Mesothelial cell of epicardium (in vitro differentiated cells): ENCODE measurements at regions not wholly inside any gene's neighbourhood (a gene's known extent, or its start where the extent isn't known, plus 50 kb on each side); places are given as distances from the start of the nearest gene placed in this dataset.

ENCODE experiments used
- DNase-seq, 2 experiments: peaks; one replicate each; pipeline ENCODE4 v3.0.0; 2021; ENCODE audit warnings: low spot score in 2 of 2; ENCODE audit not compliant: unreplicated experiment in 2 of 2
- H3K27ac Mint-ChIP-seq: 2 replicates; pipeline ENCODE4 v1.8.0; 2021; ENCODE audit warnings: mixed read lengths
- H3K27me3 Mint-ChIP-seq: 2 replicates; pipeline ENCODE4 v1.8.0; 2021; ENCODE audit warnings: low read depth, mixed read lengths
- H3K36me3 Mint-ChIP-seq: 2 replicates; pipeline ENCODE4 v1.8.0; 2021; ENCODE audit warnings: mixed read lengths
- H3K4me1 Mint-ChIP-seq: 2 replicates; pipeline ENCODE4 v1.8.0; 2021; ENCODE audit warnings: mixed read lengths
- H3K4me3 Mint-ChIP-seq: 2 replicates; pipeline ENCODE4 v1.8.0; 2021; ENCODE audit warnings: mild to moderate bottlenecking, moderate library complexity, mixed read lengths
- H3K9me3 Mint-ChIP-seq: 2 replicates; pipeline ENCODE4 v1.8.0; 2021; ENCODE audit warnings: mixed read lengths
- TF ChIP-seq, protein P1 (sequence below): fragments of 200-600 bp; sonication (generic); IDR thresholded peaks from one replicate; pipeline ENCODE4 v1.5.0; 2021; ENCODE audit warnings: antibody characterized with exemption; ENCODE audit not compliant: unreplicated experiment

- H3K4me3 Mint-ChIP-seq = no peak overlapping the region
- H3K36me3 Mint-ChIP-seq = no peaks in the 10 kb centered on the region
- TF ChIP-seq, protein P1, sequence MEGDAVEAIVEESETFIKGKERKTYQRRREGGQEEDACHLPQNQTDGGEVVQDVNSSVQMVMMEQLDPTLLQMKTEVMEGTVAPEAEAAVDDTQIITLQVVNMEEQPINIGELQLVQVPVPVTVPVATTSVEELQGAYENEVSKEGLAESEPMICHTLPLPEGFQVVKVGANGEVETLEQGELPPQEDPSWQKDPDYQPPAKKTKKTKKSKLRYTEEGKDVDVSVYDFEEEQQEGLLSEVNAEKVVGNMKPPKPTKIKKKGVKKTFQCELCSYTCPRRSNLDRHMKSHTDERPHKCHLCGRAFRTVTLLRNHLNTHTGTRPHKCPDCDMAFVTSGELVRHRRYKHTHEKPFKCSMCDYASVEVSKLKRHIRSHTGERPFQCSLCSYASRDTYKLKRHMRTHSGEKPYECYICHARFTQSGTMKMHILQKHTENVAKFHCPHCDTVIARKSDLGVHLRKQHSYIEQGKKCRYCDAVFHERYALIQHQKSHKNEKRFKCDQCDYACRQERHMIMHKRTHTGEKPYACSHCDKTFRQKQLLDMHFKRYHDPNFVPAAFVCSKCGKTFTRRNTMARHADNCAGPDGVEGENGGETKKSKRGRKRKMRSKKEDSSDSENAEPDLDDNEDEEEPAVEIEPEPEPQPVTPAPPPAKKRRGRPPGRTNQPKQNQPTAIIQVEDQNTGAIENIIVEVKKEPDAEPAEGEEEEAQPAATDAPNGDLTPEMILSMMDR = no peak
- H3K9me3 Mint-ChIP-seq = no peaks in the 10 kb centered on the region
- H3K27me3 Mint-ChIP-seq = peaks cover 64% of the 10 kb centered on the region
- H3K4me1 Mint-ChIP-seq = no peaks in the 10 kb centered on the region
- no peak for DNase-seq
- H3K27ac Mint-ChIP-seq = no peak overlapping the region
These were observed 414.9 kb downstream of the GLRX3 start for GRCh38 chr10:130550952-130551674.

GRCh38 chr10:130551676-130552075 lies 415.5 kb downstream of the GLRX3 start:
- Mint-ChIP-seq H3K27ac (no peak overlapping the region), H3K27me3 (peaks cover 63% of the 10 kb centered on the region), H3K4me3 (no peak overlapping the region), H3K4me1 (no peaks in the 10 kb centered on the region), H3K36me3 (no peaks in the 10 kb centered on the region), H3K9me3 (no peaks in the 10 kb centered on the region)
- no peak for DNase-seq
- TF ChIP-seq, protein P1 = no peak

- TF ChIP-seq, protein P1 = no peak
- H3K4me3 Mint-ChIP-seq = no peak overlapping the region
- no peaks in the 10 kb centered on the region for H3K4me1 Mint-ChIP-seq
- H3K9me3 Mint-ChIP-seq = no peaks in the 10 kb centered on the region
- no peak overlapping the region for H3K27ac Mint-ChIP-seq
- H3K36me3 Mint-ChIP-seq = no peaks in the 10 kb centered on the region
- H3K27me3 Mint-ChIP-seq = peaks cover 48% of the 10 kb centered on the region
- no peak for DNase-seq
These were observed 417.6 kb downstream of the GLRX3 start for GRCh38 chr10:130553826-130554225.

GRCh38 chr10:130554701-130555410 lies 418.7 kb downstream of the GLRX3 start:
- H3K4me1 Mint-ChIP-seq = no peaks in the 10 kb centered on the region
- TF ChIP-seq, protein P1 = no peak
- no peaks in the 10 kb centered on the region for H3K9me3 Mint-ChIP-seq
- no peak overlapping the region for H3K27ac Mint-ChIP-seq
- H3K4me3 Mint-ChIP-seq = no peak overlapping the region
- DNase-seq = no peak
- H3K36me3 Mint-ChIP-seq = no peaks in the 10 kb centered on the region
- peaks cover 40% of the 10 kb centered on the region for H3K27me3 Mint-ChIP-seq

GRCh38 chr10:130555411-130555750 lies 419.2 kb downstream of the GLRX3 start:
- no peak for DNase-seq
- TF ChIP-seq, protein P1 = no peak
- Mint-ChIP-seq H3K27me3 (peaks cover 36% of the 10 kb centered on the region), H3K4me1 (no peaks in the 10 kb centered on the region), H3K27ac (no peak overlapping the region), H3K9me3 (no peaks in the 10 kb centered on the region), H3K36me3 (no peaks in the 10 kb centered on the region), H3K4me3 (no peak overlapping the region)
